B cell (primary cell): ENCODE measurements at regions not wholly inside any gene's neighbourhood (a gene's known extent, or its start where the extent isn't known, plus 50 kb on each side); places are given as distances from the start of the nearest gene placed in this dataset.
A peak's percentile ranks its signal among the peaks of the same experiment; 100 is the strongest.

ENCODE experiments used
- ATAC-seq: fragments of 200-7000 bp; cut with Tn5 transposase; one replicate; pipeline ENCODE4 v1.10.0; 2021; ENCODE audit warnings: low read depth, mild to moderate bottlenecking, moderate number of reproducible peaks, moderate library complexity
- CTCF ChIA-PET: fragments of 350-600 bp; sonication (Branson Sonifier 250); formaldehyde crosslinking; loops from one replicate; lab custom pipeline; 2021; ENCODE audit warnings: antibody characterized with exemption, inconsistent platforms; lab: Charles Lee
- POLR2A ChIA-PET: fragments of 350-600 bp; sonication (Branson Sonifier 250); formaldehyde crosslinking; loops from one replicate; lab custom pipeline; 2021; ENCODE audit warnings: antibody characterized with exemption; lab: Charles Lee
- DNase-seq: peaks from one replicate; pipeline ENCODE4 v3.0.0; 2013
- H2AFZ ChIP-seq: 2 replicates; pipeline ENCODE4 v1.6.1; 2012; ENCODE audit warnings: mild to moderate bottlenecking, low read depth, low read length; ENCODE audit not compliant: insufficient read depth, poor library complexity, severe bottlenecking
- H3K27ac ChIP-seq, 2 donors: 1 replicate in 1 of 2; 2 replicates in 1 of 2; pipeline ENCODE4 v1.5.1; 2012 to 2013; ENCODE audit warnings: low read length in 2 of 2, mild to moderate bottlenecking in 2 of 2, moderate library complexity in 1 of 2
- H3K27me3 ChIP-seq, 4 experiments: fragments of 200-600 bp in 1 of 4; sonication (generic) in 1 of 4; replicated peaks in 1 of 4; 1 replicate in 2 of 4; 2 replicates in 2 of 4; pipeline versions ENCODE4 v1.6.1 to v1.7.0; 2013 to 2016; ENCODE audit warnings: low read length in 3 of 4, mild to moderate bottlenecking in 2 of 4, mixed read lengths in 1 of 4, moderate library complexity in 1 of 4; ENCODE audit not compliant: insufficient read depth in 4 of 4, control insufficient read depth in 3 of 4; ENCODE audit errors: control extremely low read depth in 1 of 4
- H3K36me3 ChIP-seq, 2 experiments: replicated peaks in 1 of 2; 1 replicate in 1 of 2; 2 replicates in 1 of 2; pipeline versions ENCODE4 v1.6.1 to v1.7.1; 2013; ENCODE audit warnings: low read length in 1 of 2; ENCODE audit not compliant: insufficient read depth in 2 of 2, control insufficient read depth in 1 of 2; ENCODE audit errors: control extremely low read depth in 1 of 2, extremely low read depth in 1 of 2
- H3K4me1 ChIP-seq, 2 donors: fragments of 200-600 bp in 1 of 2; sonication (generic) in 1 of 2; 1 replicate in 1 of 2; 2 replicates in 1 of 2; pipeline versions ENCODE4 v1.5.1 to v1.6.1; 2013 to 2017; ENCODE audit warnings: low read length in 2 of 2; ENCODE audit not compliant: control insufficient read depth in 2 of 2, insufficient read depth in 2 of 2
- H3K4me2 ChIP-seq: replicated peaks from 2 replicates; pipeline ENCODE3; 2012; ENCODE audit warnings: mild to moderate bottlenecking, low read depth, low read length; ENCODE audit not compliant: poor library complexity, severe bottlenecking
- H3K4me3 ChIP-seq, 5 experiments: fragments of 200-600 bp in 1 of 5; sonication (generic) in 1 of 5; 1 replicate in 3 of 5; 2 replicates in 2 of 5; pipeline versions ENCODE4 v1.5.1 to v1.7.0; 2011 to 2016; ENCODE audit warnings: low read length in 4 of 5, mild to moderate bottlenecking in 4 of 5, low read depth in 2 of 5, control low read depth in 1 of 5, moderate library complexity in 1 of 5; ENCODE audit not compliant: insufficient read depth in 1 of 5; ENCODE audit errors: control extremely low read depth in 1 of 5, extremely low read depth in 1 of 5
- H3K79me2 ChIP-seq: fragments of 200-600 bp; sonication (generic); one replicate; pipeline ENCODE4 v1.6.0; 2016; ENCODE audit warnings: low read length; ENCODE audit not compliant: control insufficient read depth, insufficient read depth
- H3K9ac ChIP-seq: fragments of 200-600 bp; sonication (generic); 2 replicates; pipeline ENCODE4 v1.6.1; 2017; ENCODE audit warnings: mild to moderate bottlenecking, low read length, moderate library complexity
- H3K9me3 ChIP-seq, 3 donors: one replicate each; pipeline versions ENCODE4 v1.6.1 to v1.7.1; 2013; ENCODE audit warnings: low read length in 2 of 3; ENCODE audit not compliant: control insufficient read depth in 2 of 3, insufficient read depth in 1 of 3; ENCODE audit errors: control extremely low read depth in 1 of 3
- H4K20me1 ChIP-seq: 2 replicates; pipeline ENCODE4 v1.6.0; 2012; ENCODE audit warnings: mild to moderate bottlenecking, low read length; ENCODE audit not compliant: insufficient read depth, control insufficient read depth, poor library complexity, severe bottlenecking
- H3K27ac Mint-ChIP-seq: one replicate; pipeline ENCODE4 v1.8.0; 2021; ENCODE audit warnings: mixed read lengths
- H3K27me3 Mint-ChIP-seq: one replicate; pipeline ENCODE4 v1.8.0; 2021; ENCODE audit warnings: mixed read lengths
- H3K4me1 Mint-ChIP-seq: one replicate; pipeline ENCODE4 v1.8.0; 2021; ENCODE audit warnings: mixed read lengths
- H3K4me3 Mint-ChIP-seq: one replicate; pipeline ENCODE4 v1.8.0; 2021; ENCODE audit warnings: mixed read lengths
- H3K9me3 Mint-ChIP-seq: one replicate; pipeline ENCODE4 v1.8.0; 2022; ENCODE audit warnings: mixed read lengths; ENCODE audit not compliant: insufficient read depth
- EZH2 ChIP-seq: IDR thresholded peaks from 2 replicates; pipeline ENCODE4 v1.6.1; 2012; ENCODE audit warnings: borderline replicate concordance, low read depth, mild to moderate bottlenecking, moderate library complexity, low read length; ENCODE audit not compliant: insufficient read depth, poor library complexity, severe bottlenecking
- WGBS: methylation state at CpG from one replicate; pipeline ENCODE4 v1.1.5; 2013; ENCODE audit warnings: missing lambda C conversion rate; ENCODE audit not compliant: insufficient coverage; 5-methylcytosine and 5-hydroxymethylcytosine counted together
- intact Hi-C: fragments of 100-400 bp; cut with micrococcal nuclease; formaldehyde crosslinking; loops from one replicate; pipeline ENCODE4 v1.10.0; 2022
- TF ChIP-seq, protein P1 (sequence below): fragments of 200-600 bp; IDR thresholded peaks from one replicate; pipeline ENCODE4 v1.8.0; 2022; ENCODE audit warnings: antibody characterized with exemption, mild to moderate bottlenecking

DNA sequence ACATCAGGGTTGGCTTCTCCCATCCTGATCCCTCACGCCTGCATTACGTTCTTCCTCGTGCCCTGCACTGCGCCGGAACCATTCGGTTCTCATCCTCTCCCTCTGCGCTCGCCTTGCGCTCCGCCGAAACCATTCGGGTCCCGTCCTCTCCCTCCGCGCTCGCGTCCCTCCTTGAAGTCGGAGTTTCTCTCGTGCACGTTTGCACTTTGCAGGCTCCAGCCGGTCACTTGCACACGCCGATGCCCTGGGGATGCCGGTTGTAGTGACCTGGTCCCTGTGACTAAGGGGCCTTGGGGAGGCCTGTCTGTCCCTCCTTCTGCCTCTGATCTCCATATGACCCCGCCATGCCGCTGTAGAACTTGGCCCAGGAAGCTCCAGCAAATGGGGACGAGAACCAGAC, 265.8 kb downstream of the TEX29 start:
- peaks cover 8% of the 10 kb centered on the region for H3K9me3 Mint-ChIP-seq
- Histone ChIP-seq H3K4me3 (no peak overlapping the region), H2AFZ (no peak overlapping the region), H3K9ac (no peak overlapping the region), H3K4me1 (no peaks in the 10 kb centered on the region), H3K27ac (no peak overlapping the region), H3K27me3 (no peaks in the 10 kb centered on the region), H3K79me2 (no peaks in the 10 kb centered on the region), H4K20me1 (no peaks in the 10 kb centered on the region), H3K4me2 (no peak overlapping the region), H3K36me3 (no peaks in the 10 kb centered on the region), H3K9me3 (peaks cover 0 to 3% (median 0%) of the 10 kb centered on the region in 3 donors)
- H3K4me3 Mint-ChIP-seq = no peak overlapping the region
- ATAC-seq (no peak), DNase-seq (no peak)
- CTCF ChIA-PET = no interaction called here
- peak overlapping the region; percentile 17 for H3K27ac Mint-ChIP-seq
- POLR2A ChIA-PET = no interaction called here
- 96% methylated on average over 27 of the region's 27 CpGs for WGBS
- no peaks in the 10 kb centered on the region for H3K4me1 Mint-ChIP-seq
- no peaks in the 10 kb centered on the region for H3K27me3 Mint-ChIP-seq
- intact Hi-C loops = no loop called here
- TF ChIP-seq, protein P1, sequence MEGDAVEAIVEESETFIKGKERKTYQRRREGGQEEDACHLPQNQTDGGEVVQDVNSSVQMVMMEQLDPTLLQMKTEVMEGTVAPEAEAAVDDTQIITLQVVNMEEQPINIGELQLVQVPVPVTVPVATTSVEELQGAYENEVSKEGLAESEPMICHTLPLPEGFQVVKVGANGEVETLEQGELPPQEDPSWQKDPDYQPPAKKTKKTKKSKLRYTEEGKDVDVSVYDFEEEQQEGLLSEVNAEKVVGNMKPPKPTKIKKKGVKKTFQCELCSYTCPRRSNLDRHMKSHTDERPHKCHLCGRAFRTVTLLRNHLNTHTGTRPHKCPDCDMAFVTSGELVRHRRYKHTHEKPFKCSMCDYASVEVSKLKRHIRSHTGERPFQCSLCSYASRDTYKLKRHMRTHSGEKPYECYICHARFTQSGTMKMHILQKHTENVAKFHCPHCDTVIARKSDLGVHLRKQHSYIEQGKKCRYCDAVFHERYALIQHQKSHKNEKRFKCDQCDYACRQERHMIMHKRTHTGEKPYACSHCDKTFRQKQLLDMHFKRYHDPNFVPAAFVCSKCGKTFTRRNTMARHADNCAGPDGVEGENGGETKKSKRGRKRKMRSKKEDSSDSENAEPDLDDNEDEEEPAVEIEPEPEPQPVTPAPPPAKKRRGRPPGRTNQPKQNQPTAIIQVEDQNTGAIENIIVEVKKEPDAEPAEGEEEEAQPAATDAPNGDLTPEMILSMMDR = no peak
- TF ChIP-seq EZH2 = no peak

DNA sequence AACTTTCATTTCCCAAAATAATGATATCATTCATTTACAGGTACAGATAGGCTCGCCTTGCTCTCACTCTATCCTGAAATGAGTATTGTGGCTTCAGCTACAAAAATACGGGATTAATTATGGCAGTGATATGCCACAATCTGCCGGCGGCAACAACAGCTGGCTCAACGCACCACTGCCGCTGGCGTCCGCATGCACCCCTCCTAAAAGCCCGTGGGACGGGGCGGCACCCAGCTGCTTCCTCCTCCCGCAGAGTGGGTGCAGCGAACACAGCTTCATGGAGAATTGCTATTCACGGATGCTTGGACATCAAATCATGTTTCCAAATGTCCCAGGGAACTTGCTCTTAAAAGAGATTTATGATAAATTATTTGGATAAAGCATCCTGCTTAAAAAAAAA, 266.8 kb downstream of the TEX29 start:
- no peaks in the 10 kb centered on the region for H4K20me1 ChIP-seq
- ATAC-seq (no peak), DNase-seq (no peak)
- CTCF ChIA-PET = no interaction called here
- intact Hi-C loops = no loop called here
- Mint-ChIP-seq H3K4me3 (no peak overlapping the region), H3K27ac (no peak overlapping the region), H3K27me3 (no peaks in the 10 kb centered on the region), H3K4me1 (no peaks in the 10 kb centered on the region), H3K9me3 (peaks cover 5% of the 10 kb centered on the region)
- no peaks in the 10 kb centered on the region for H3K79me2 ChIP-seq
- WGBS = 90% methylated on average over 8 of the region's 14 CpGs
- peaks cover 0 to 3% (median 0%) of the 10 kb centered on the region in 3 donors for H3K9me3 ChIP-seq
- H3K4me3 ChIP-seq = no peak overlapping the region
- no peaks in the 10 kb centered on the region for H3K27me3 ChIP-seq
- no peak overlapping the region for H2AFZ ChIP-seq
- H3K36me3 ChIP-seq = no peaks in the 10 kb centered on the region
- no peaks in the 10 kb centered on the region for H3K4me1 ChIP-seq
- no peak overlapping the region for H3K4me2 ChIP-seq
- H3K27ac ChIP-seq = no peak overlapping the region
- no peak overlapping the region for H3K9ac ChIP-seq
- no peak for TF ChIP-seq EZH2
- TF ChIP-seq, protein P1 = no peak
- POLR2A ChIA-PET = no interaction called here
